ENCODE measurements at regions not wholly inside any gene's neighbourhood (a gene's known extent, or its start where the extent isn't known, plus 50 kb on each side); places are given as distances from the start of the nearest gene placed in this dataset.

- TF ChIP-seq TAF1 (IDR thresholded peaks at IDR 0.05; ENCODE audit: borderline replicate concordance, insufficient read depth, low read length) = no peak
- TF ChIP-seq SIN3A (IDR thresholded peaks at IDR 0.05; ENCODE audit: borderline replicate concordance, insufficient read depth, low read length) = no peak
- TF ChIP-seq REST (IDR thresholded peaks at IDR 0.05; ENCODE audit: insufficient read depth in 1 of 2, low read depth in 2 of 2, low read length in 2 of 2) = no peak
- TF ChIP-seq POLR2AphosphoS5 (IDR thresholded peaks at IDR 0.05; ENCODE audit: low read depth, low read length) = no peak
Observed at GRCh38 chr6:76771059-76771634, 692.1 kb downstream of the HTR1B start.

Data from PFSK-1 (cell line).